GM23248 (cell line): ENCODE measurements at regions not wholly inside any gene's neighbourhood (a gene's known extent, or its start where the extent isn't known, plus 50 kb on each side); places are given as distances from the start of the nearest gene placed in this dataset.
A peak's percentile ranks its signal among the peaks of the same experiment; 100 is the strongest.

Experiments
- DNase-seq: peaks from one replicate; pipeline ENCODE4 v3.0.0-alpha.2; 2015
- H2AFZ ChIP-seq: fragments of 200-600 bp; sonication (generic); 2 replicates; pipeline ENCODE4 v1.6.1; 2016; ENCODE audit warnings: antibody characterized with exemption
- H3F3A ChIP-seq: fragments of 200-600 bp; sonication (generic); 2 replicates; pipeline ENCODE4 v1.6.1; 2016; ENCODE audit warnings: mild to moderate bottlenecking, antibody characterized with exemption, mixed run types; ENCODE audit not compliant: insufficient read depth
- H3K27ac ChIP-seq: fragments of 200-600 bp; sonication (generic); 2 replicates; pipeline ENCODE4 v1.5.1; 2016; ENCODE audit warnings: mild to moderate bottlenecking
- H3K27me3 ChIP-seq: fragments of 200-600 bp; sonication (generic); replicated peaks from 2 replicates; pipeline ENCODE4 v1.6.1; 2016; ENCODE audit warnings: mild to moderate bottlenecking; ENCODE audit not compliant: insufficient read depth
- H3K36me3 ChIP-seq: fragments of 200-600 bp; sonication (generic); 2 replicates; pipeline ENCODE4 v1.6.1; 2016; ENCODE audit warnings: low read depth, mild to moderate bottlenecking
- H3K4me1 ChIP-seq: fragments of 200-600 bp; sonication (generic); 2 replicates; pipeline ENCODE4 v1.6.1; 2016; ENCODE audit warnings: mild to moderate bottlenecking; ENCODE audit not compliant: insufficient read depth
- H3K4me2 ChIP-seq: fragments of 200-600 bp; sonication (generic); one replicate; pipeline ENCODE4 v1.6.1; 2016; ENCODE audit warnings: mild to moderate bottlenecking; ENCODE audit not compliant: unreplicated experiment
- H3K4me3 ChIP-seq: fragments of 200-600 bp; sonication (generic); 2 replicates; pipeline ENCODE4 v1.5.1; 2016; ENCODE audit warnings: mild to moderate bottlenecking
- H3K79me2 ChIP-seq: fragments of 200-600 bp; sonication (generic); 2 replicates; pipeline ENCODE4 v1.6.1; 2016; ENCODE audit warnings: mild to moderate bottlenecking; ENCODE audit not compliant: insufficient read depth
- H3K9ac ChIP-seq: fragments of 200-600 bp; sonication (generic); 2 replicates; pipeline ENCODE4 v1.6.1; 2016; ENCODE audit warnings: mild to moderate bottlenecking
- H3K9me2 ChIP-seq: fragments of 200-600 bp; sonication (generic); 2 replicates; pipeline ENCODE4 v1.6.1; 2016; ENCODE audit warnings: mixed run types, mild to moderate bottlenecking, moderate library complexity; ENCODE audit not compliant: insufficient read depth
- H3K9me3 ChIP-seq: fragments of 200-600 bp; sonication (generic); one replicate; pipeline ENCODE4 v1.6.1; 2017; ENCODE audit warnings: low read depth
- H4K20me1 ChIP-seq: fragments of 200-600 bp; sonication (generic); 2 replicates; pipeline ENCODE4 v1.6.0; 2016; ENCODE audit not compliant: insufficient read depth
- EZH2 ChIP-seq: fragments of 200-600 bp; sonication (generic); IDR thresholded peaks from 2 replicates; pipeline ENCODE4 v1.6.1; 2018; ENCODE audit warnings: antibody characterized with exemption, mild to moderate bottlenecking; ENCODE audit not compliant: insufficient read depth, poor library complexity, severe bottlenecking
- EZH2phosphoT487 ChIP-seq: fragments of 200-600 bp; sonication (generic); IDR thresholded peaks from 2 replicates; pipeline ENCODE4 v1.6.1; 2018; ENCODE audit warnings: antibody characterized with exemption, moderate library complexity, mild to moderate bottlenecking, low read depth; ENCODE audit not compliant: insufficient read depth
- WGBS, 2 experiments: methylation state at CpG; one replicate each; pipeline ENCODE4 v1.1.6; 2015 to 2017; ENCODE audit warnings: low lambda C conversion rate in 2 of 2, low coverage in 1 of 2; ENCODE audit errors: missing lambda C conversion rate in 2 of 2; 5-methylcytosine and 5-hydroxymethylcytosine counted together
- in situ Hi-C: fragments of 300-500 bp; cut with MboI; formaldehyde crosslinking; loops from 2 replicates; pipeline ENCODE4 v1.15.0; 2020

DNA sequence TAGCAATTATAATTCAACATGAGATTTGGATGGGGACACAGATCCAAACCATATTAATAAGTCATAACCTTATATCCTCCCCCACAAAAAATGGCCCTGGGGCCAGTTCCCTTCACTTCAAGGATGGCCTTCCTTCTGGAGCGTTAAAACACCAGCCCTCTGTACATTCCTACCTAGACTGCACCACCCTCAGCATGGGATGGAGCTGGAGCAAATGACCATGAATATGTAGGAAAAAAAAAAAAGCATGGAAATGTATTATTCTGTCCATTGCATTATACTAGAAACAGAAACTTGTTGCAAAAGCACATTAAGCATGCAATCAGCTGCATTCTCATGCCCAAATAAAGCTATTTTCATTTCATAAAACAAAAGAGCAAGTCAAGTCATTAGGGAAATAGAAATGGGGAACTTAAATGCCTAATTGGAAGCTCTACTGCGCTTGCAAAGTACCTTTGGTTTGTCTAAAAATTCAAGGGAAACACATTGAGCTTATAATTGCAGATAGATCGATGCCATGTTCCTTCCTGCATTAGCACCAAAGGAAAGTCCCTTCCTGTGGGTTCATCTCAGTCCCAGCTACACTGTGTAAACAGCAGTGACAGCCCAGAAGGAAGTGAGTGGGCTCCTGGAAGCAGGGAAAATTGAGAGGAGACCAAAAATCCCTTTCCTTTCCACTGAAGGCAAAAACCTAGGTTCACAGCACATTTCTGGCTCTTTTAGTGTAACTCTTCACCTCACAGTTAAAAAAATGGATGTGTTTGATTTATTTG lies 252.0 kb upstream of the KLHL29 start:
- Histone ChIP-seq H2AFZ (no peak overlapping the region), H3K4me2 (no peak overlapping the region), H3K4me3 (no peak overlapping the region), H3K9me3 (no peaks in the 10 kb centered on the region), H3K4me1 (no peaks in the 10 kb centered on the region), H3K79me2 (no peaks in the 10 kb centered on the region), H3K27ac (no peak overlapping the region), H3K36me3 (no peaks in the 10 kb centered on the region), H3K27me3 (peaks cover 8% of the 10 kb centered on the region; the same call in 1 of the 2 replicates), H3K9me2 (no peaks in the 10 kb centered on the region), H3K9ac (no peak overlapping the region), H4K20me1 (no peaks in the 10 kb centered on the region), H3F3A (no peaks in the 10 kb centered on the region)
- TF ChIP-seq EZH2 (no peak), EZH2phosphoT487 (no peak)
- WGBS, 2 experiments: 16 to 19% methylated on average over 3 of the region's 3 CpGs
- no peak for DNase-seq
- in situ Hi-C loops: no loop called here

DNA sequence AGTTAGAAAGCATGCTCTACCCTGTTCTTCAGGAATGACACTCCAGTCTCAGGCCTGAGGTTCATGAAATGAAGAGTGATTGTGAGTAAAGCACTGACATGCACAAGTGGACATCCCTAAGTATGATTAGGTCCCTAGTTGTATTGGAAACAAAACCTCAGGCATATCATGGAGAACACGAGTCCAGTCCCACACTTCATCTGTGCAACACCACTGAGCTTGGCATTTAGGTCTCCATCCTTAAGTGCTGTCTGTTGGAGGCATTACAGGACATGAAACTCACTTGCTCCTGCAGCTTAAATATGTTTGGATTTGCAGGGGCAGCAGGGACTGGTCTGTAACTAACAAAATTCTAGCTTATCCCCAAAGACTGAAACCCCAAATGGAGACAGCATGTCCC lies 250.3 kb upstream of the KLHL29 start:
- H3K27ac ChIP-seq: no peak overlapping the region
- no peaks in the 10 kb centered on the region for H3K9me3 ChIP-seq
- no peaks in the 10 kb centered on the region for H3F3A ChIP-seq
- no peak overlapping the region for H3K9ac ChIP-seq
- H3K9me2 ChIP-seq: no peaks in the 10 kb centered on the region
- H3K4me3 ChIP-seq: no peak overlapping the region
- 0 to 11% methylated on average over 1 of the region's 1 CpG for WGBS, 2 experiments
- no peak for TF ChIP-seq EZH2phosphoT487
- no peak for TF ChIP-seq EZH2
- no peaks in the 10 kb centered on the region for H4K20me1 ChIP-seq
- no peak for DNase-seq
- H3K27me3 ChIP-seq: peaks cover 8% of the 10 kb centered on the region; the same call in 1 of the 2 replicates
- H3K4me1 ChIP-seq: no peaks in the 10 kb centered on the region
- no peak overlapping the region for H3K4me2 ChIP-seq
- in situ Hi-C loops: no loop called here
- no peak overlapping the region for H2AFZ ChIP-seq
- no peaks in the 10 kb centered on the region for H3K36me3 ChIP-seq
- H3K79me2 ChIP-seq: no peaks in the 10 kb centered on the region

DNA sequence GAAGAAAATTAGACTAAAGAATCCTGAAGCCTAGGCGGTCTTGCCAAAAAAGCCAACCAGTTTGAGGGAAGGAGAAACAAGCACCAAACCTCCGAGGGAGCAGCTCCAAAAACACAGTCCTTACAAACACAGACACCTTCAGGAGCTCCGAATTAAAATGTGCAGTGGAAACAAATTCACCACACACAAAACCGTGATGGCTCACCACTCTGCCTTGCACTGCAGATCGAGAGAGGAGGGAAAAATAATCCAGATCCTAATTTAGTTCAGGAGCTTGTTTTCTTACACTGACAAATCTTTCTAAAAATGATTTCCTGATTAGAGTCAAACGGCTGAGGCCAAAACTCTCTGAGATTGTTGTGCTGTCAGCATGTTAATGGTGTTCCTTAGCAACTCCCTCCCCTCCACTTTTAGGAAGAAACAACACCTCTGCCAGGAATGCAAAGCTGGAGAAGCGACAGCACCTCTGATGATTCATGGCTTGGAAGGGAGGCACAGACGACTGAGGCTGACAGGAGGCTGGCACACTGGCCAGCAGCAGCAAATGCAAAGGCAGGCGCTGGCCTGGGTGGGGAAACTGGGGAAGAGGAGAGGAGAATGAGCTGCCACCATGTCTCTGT lies 249.4 kb upstream of the KLHL29 start:
- Histone ChIP-seq H4K20me1 (no peaks in the 10 kb centered on the region), H2AFZ (no peak overlapping the region), H3F3A (no peaks in the 10 kb centered on the region), H3K36me3 (no peaks in the 10 kb centered on the region), H3K27ac (no peak overlapping the region), H3K9ac (no peak overlapping the region), H3K4me1 (no peaks in the 10 kb centered on the region), H3K4me3 (no peak overlapping the region), H3K9me3 (no peaks in the 10 kb centered on the region), H3K9me2 (no peaks in the 10 kb centered on the region), H3K79me2 (no peaks in the 10 kb centered on the region), H3K27me3 (peaks cover 8% of the 10 kb centered on the region; the same call in 1 of the 2 replicates), H3K4me2 (no peak overlapping the region)
- WGBS, 2 experiments: 0 to 2% methylated on average over 9 of the region's 9 CpGs
- TF ChIP-seq EZH2: no peak
- TF ChIP-seq EZH2phosphoT487: no peak
- peak; percentile 18 for DNase-seq
- in situ Hi-C loops: no loop called here

DNA sequence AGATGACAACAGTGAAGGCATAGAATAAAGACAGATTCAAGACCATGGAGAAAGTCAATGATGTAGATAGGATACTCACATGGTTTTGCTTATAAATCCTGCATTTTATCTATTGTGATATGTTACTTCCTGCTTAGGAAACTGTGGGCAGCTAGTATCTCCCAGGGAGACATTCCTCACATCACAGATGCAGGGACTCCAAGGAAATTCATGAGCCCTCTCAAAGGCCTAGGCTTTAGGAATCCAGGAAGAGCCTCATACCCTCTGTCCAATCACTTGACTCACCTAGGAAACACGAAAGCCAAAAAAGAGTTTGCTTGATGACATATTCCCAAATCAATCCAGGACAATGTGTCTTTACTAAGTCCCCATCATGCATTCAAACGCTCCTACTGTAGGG lies 247.8 kb upstream of the KLHL29 start:
- DNase-seq: no peak
- H3F3A ChIP-seq: no peaks in the 10 kb centered on the region
- no peaks in the 10 kb centered on the region for H4K20me1 ChIP-seq
- no peak overlapping the region for H3K27ac ChIP-seq
- H3K36me3 ChIP-seq: no peaks in the 10 kb centered on the region
- peaks cover 8% of the 10 kb centered on the region; the same call in 1 of the 2 replicates for H3K27me3 ChIP-seq
- no peak overlapping the region for H3K4me2 ChIP-seq
- no peaks in the 10 kb centered on the region for H3K9me3 ChIP-seq
- WGBS, 2 experiments: 24 to 30% methylated on average over 2 of the region's 2 CpGs
- in situ Hi-C loops: no loop called here
- no peak overlapping the region for H2AFZ ChIP-seq
- no peaks in the 10 kb centered on the region for H3K9me2 ChIP-seq
- TF ChIP-seq EZH2 (no peak), EZH2phosphoT487 (no peak)
- H3K9ac ChIP-seq: no peak overlapping the region
- H3K79me2 ChIP-seq: no peaks in the 10 kb centered on the region
- no peaks in the 10 kb centered on the region for H3K4me1 ChIP-seq
- H3K4me3 ChIP-seq: no peak overlapping the region
